ENCODE measurements at regions not wholly inside any gene's neighbourhood (a gene's known extent, or its start where the extent isn't known, plus 50 kb on each side); places are given as distances from the start of the nearest gene placed in this dataset.
"Not testable (repeated sequence)": the region's sequence is repeated elsewhere in the genome, so short reads cannot be mapped to it uniquely, and the experiment has no call there.

DNA sequence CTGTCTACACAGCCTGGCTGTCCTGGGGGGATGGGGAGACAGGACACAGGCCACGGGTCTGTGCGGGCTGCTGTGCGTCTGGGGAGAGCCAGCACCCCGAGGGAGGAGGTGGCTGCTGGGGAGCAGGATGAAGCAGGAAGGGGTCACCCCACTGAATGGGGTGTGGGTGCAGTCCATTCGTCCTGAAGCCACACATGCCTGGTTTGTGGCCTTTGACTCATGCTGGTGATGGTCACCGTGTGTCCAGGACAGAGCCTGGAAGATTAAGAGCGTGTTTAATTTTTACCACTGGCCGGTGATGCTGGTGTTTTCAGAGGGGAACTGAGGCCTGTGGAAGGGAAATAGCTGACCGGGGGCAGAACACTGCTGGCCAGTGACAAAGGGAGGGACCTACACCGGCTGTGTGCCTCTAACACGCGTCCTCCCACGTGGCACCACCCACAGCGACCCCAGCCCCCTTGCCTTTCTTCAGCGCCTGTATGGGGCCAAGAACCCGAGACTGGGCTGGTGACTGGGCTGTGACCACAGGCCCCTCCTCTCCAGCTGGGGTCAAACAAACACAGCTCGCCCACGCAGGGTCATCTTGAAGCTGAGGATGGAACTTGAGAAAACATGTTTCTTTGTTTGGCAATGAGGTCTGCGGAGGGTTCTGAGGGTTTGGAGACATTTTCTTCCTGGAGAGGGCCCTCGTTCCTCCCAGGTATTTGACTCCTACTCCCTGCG, 99.5 kb upstream of the LRPAP1 start:
- not testable (repeated sequence) for DNase-seq

DNA sequence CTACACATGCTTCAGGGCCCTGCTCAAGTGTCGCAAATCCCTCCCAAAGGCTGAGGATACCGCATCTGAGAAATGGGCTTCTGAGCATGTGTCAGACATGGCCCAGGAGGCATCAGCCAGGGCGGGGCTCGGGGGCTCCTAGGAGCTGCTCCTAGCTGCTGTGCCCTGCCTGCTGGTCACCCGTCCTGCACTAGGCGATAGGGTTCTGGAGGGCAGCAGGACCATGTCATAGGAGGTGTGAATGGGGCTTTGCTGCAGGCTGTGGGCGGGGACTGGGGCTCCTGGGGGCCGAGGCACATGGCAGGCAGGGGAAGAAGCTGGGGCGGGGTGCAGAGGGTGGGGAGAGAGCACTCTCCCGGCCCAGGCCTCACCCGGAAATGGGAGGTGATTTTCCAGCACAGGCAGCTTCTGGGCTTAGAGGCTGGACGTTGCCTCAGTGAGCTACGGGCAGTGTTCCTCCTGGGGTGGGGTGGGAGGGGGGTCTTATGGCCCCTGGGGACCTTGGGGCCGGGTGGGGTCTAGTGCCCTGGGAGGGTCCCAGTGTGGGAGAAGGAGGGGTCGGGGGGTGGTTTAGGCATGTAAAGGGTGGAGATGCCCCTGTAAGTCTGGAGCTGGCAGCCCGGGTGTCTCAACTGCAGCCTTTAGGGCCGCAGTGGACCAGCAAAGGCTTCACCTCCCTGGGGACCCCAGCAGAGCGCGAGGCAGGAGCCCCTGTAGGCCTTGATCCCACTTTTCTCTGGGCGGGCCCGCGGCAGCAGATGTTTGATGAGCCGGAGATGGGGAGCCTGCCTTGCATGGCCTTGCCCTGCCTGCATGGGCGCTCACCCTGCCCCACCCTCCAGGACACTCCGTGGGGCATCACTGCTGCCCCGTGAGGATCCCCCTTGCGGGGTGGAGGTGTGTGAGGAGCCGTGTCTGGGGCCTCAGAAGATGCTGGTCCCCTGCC, 98.6 kb upstream of the LRPAP1 start:
- DNase-seq: no peak

DNA sequence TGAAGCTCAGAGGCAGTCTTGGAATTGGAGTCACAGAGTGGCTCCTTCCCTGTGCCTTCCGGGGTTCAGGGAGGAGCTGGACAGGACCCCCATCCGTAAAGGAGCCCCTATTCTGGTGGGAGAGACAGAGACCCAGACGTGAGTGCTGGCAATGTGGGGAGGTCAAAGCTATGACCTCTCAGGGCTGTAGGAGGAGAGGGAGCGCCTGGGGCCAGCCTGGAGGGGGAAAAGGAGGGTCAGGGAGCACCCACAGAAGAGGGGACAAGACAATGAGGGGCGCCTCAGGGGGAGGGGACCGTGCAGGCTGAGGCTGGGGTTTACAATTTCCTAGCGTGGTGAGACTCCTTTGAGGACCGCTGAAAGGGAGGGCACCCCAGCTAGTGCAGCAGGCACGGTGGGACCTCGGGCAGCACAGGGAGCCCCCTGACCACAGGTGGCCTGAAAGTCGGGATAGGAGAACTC, 97.9 kb upstream of the LRPAP1 start:
- DNase-seq: no peak

DNA sequence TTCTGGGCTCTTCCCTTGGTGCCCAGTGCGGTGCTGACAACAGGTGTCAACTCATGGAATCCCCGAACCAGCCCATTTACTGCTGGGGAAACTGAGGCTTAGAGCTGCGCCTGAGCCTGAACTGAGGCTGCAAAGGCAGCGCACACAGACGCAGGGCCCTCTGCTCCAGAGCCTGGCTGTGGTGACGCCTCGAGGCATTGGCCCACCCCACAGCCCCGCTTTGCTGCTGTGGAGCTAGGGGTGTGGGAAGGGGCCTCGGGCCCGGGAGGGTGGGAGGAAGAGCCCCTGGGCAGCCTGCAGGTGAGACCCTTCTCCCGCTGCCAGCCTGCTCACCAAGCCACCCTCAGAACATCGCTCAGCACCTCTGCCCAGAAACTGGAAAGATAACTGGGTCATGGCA, 97.4 kb upstream of the LRPAP1 start:
- no peak for DNase-seq

DNA sequence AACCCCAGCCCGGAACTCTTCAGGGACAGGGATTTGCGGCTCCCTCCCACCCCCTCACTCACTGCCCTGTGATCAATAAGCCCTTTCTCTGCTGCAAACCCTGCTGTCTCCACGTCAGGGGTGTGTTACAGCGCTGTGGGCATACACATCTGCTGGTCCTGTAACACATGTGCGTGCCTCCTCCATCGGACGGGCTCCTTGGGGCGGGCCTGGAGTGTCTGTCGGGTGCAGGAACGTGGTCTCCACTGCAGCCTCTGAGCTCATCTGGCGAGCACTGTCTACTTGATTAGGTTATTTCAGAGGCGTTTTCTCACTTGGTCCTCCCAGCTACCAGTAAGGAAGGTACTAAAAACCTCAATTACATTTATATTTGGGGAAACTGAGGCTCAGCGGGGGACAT, 97.0 kb upstream of the LRPAP1 start:
- not testable (repeated sequence) for DNase-seq

DNA sequence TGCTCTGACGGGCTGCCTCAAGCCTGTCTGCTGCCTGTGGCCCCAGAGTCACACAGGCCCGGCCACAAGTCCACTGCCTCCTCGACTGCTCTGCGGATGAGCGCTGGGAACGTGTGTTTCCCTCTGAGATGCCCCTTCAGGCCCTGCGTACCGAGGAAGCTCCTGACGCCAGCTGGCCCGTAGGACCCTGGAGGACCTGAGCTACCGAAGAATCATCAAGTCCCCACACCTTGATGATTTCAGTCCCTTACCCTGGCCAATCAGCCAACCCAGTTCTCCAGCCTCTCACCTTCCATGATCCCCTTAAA, 96.6 kb upstream of the LRPAP1 start:
- no peak for DNase-seq

DNA sequence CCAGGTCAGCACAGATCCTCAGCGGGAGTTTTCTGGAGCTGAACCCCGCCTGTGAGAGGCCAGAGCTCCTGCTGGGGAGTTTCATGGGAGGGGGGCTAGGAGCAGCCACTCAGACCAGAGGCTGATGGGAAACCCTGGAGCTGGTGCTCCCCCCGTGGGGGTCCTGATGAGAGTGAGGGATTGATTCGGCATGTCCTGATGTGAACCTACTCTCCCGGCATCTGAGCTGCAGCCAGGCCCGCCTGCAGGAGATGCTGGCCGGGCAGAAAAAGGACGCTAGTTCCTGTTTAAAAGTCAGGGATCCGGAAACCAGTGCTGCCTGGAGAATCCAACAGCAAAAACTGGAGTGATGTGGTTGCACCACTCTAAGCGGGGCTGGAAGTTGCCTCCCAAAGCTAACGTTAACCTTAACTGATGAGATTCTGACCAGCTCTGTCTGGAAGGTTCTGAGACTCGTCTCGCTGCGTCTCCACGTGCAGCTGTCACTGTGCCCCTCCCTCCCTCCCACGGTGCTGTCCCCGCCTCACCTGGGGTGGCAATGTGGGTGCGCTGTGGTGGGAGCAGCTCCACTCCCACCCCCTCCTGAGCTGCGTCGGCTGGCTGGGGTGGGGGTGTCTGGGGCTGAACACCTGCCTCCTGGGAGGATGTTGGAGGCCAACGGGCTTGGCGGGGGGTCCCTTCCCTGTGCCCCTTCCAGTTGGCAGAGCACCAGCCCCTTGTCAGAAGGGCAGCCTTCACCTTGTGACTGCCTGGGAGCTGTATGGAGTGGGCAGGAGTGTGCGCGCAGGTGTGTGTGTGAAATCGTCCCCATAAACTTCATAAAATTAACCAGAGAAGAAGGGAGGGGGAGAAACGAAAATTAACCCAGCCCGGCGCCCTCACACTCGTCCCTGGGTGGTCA, 96.0 kb upstream of the LRPAP1 start:
- not testable (repeated sequence) for DNase-seq

DNA sequence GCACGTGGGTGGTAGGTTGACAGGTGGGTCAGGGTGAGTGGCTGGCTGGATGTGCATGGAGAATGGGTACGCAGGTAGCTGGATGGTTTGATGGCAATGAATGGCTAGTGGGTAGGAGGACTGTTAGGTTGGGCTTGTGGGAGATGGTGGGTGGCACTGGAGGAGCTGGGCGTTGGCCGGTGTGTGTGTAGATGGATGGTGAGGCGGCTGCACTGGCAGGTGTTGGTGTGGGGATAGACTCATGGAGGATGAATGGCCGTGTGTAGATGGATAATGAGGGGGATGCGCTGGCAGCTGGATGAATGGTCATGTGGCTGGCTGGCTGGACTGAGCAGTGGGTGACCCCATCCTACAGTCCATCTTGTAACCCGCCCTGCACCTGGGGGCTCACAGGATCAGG, 95.2 kb upstream of the LRPAP1 start:
- not testable (repeated sequence) for DNase-seq

DNA sequence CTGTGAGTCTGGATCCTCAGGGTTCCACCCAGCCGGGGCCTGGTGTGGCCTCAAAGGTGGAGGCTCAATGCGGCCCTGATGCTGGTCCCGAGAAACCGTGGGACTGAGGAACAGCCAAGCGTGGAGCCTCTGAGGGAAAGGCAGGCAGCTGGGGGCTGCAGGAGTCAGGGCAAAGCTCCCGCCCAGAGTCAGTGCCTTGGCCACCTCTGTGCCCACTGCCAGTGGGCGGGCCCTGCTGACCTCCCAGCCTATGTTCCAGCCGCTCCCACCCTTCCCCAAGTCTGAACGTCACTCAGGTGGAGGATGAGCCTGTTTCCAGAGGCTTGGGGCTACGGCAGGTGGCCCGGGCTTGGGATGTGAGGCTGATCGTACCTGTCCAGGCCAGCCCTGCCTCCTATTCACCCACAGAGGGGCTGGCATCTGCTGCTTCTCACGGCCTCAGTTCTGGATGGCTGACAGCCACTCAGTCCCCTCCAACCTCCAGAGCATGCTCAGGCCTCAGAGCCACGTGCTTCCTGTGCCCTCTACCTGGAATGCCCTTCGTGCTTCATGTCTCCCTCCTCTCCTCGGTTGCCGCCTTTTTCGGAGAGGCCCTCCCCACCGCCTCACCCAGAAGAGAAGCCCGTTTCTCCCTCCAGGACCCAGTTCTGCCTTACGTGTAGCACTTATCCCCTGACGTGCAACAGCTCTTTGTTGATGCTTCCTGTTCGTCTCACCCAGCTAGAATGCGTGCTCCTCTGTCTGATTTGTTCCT, 94.1 kb upstream of the LRPAP1 start:
- DNase-seq: not testable (repeated sequence)

DNA sequence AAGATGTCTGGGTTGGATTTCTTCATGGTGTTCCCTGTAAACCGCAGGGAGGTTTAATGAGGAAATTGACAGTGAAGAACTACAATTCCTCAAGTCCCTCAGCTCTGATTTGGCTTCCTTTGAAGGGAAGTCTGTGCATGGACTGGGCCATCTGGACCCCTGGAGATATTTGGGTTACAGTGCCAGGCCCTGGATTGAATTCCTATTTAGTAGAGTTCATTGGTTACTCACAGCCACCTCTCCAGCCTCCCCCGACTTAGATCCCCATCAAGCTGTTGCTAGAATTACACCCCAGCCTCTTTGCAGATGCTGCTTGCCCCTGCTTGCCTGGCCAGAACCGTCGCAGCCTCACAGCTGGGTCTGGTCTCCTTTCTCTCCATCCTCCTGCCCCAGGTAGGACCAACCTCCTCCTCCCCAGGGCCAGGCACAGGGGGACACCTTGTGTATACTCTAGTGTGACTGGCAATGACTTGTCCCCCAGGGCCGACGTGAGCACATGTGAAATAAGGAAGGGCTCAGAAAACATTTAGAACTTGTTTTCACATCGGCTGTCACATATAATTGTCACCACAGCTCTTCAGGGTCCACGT, 93.2 kb upstream of the LRPAP1 start:
- not testable (repeated sequence) for DNase-seq

DNA sequence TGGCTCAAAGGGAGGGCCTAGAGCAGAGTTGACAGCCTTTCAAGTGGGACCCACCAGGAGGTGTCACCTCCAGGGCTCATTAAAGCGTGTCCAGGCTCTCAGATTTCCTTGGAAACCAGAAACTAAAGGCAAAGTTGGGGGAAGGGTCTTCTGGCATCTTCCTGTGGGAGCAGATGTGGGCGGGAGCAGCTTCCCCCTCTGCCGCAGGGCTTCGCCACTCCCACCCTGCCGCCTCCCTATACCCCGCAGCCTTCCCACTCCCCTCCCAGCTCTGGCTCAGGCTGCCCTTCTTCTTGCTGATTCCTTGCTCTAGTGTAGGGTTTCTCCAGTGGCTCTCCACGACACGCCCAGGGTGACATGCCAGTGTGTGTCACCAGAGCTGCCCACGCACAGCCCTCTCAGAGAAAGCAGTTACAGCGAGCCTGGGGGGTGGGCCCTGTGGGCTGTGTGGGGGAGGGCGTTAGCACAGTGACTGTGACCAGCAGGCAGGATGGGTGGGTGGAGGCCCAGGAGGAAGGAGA, 91.6 kb upstream of the LRPAP1 start:
- not testable (repeated sequence) for DNase-seq

DNA sequence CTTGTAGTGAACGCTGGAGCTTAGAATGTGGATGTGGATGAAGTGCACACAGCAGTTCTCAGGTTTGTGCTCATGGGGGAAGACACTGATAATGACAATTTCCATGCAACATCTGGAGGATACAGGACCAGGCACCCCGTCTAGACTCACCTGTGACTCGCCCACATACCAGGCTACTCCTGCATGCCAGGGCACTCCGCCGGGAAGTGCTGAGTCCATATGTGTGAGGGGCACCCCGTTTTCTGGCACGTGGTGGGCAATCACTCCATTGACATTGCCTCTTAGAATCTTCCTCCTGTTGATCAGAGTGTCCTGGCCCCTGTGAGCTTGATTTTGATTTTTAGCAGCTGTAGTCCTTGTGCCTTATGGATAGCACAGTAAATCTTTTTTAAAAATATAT, 90.9 kb upstream of the LRPAP1 start:
- DNase-seq: no peak

DNA sequence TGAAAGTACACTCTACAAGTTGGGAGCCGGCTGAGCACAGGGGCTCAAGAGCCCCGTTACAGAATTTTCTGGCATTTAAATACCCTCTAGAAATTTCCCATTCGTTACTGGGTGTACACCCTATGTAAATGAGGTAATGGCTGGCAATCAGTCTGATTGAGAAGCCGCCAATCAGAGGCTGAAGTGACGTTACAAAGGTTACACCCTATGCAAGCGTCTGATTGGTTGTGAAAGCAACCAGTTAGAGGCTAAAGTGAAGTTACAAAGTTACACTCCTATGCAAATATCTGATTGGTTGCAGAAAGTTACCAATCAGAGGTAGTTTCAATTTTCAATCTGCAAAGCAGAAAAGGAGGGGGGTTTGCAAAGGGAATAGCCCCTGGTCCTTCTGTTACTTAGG, 88.1 kb upstream of the LRPAP1 start:
- DNase-seq: not testable (repeated sequence)

DNA sequence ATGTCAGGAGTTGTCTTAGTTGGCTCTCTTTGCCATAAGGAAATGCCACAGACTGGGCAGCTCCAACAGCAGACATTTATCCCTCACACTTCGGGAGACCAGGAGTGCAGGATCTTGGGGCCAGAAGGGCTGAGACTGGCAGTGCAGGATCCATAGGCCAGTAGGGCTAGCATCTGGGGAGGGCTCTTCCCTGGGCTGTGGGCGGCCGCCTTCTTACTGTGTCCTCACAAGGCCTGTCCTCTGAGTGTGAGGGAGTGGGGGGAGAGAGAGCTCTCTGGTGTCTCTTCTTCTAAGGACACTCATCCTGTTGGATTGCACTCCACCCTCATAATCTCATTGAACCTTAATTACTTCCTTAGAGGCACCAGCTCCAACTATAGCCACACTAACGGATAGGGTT, 87.5 kb upstream of the LRPAP1 start:
- DNase-seq: not testable (repeated sequence)

DNA sequence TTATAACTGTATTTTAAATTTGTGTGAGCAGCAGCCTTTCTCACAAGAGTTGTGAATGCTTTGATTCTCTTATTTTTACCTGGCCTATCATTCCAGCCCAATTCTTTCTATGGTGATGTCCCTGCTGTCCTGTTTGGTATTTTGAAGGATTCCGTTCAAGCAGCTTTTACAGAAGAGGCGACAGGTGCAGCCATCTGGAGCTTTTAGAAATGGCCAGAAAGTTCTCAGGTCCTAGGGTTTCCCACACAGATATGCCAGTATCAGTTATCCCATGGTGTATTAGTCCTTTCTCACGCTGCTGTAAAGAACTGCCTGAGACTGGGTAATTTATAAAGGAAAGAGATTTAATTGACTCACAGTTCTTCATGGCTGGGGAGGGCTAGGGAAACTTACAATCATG, 86.1 kb upstream of the LRPAP1 start:
- DNase-seq: not testable (repeated sequence)

DNA sequence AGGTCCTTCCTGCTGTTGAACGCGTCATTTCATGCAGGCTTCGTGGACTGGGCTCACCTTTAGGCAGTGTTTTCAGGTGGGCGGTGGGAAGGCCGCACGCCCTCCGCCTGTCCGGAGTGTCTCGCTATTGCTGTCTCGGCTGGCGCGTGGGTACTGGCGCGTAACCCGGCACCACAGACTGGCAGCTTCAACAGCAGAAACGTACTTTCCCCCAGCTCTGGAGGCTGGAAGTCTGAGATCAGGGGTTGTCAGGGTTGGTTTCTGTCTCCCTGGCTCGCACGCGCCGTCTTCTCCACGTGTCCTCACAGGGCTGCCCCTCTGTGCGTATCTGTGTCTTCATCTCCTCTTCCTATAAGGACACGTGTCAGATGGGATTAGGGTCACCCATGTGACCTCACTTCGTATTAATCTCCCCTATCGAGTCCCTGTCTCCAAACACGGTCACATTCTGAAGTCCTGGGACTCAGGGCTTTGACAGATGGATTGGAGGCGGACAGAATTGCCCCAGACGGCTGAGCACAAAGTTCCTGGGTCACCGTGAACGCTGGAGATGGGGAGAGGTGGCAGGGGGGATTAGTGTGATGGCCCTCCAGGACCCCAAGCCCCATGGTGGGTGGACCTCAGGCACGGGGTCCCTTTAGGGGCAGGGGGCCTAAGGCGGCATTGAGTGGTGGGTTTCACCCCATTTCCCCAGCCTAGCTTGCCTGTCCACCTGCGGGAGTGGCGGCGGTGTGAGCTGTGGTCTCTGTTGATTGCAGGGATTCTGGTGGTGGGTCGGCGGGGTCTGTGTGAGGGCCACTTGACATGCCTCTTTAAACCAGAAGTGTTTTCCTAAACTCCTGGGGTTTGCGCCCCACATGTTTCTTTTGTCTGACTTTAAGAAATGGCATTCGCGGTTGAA, 83.4 kb upstream of the LRPAP1 start:
- no peak for DNase-seq

DNA sequence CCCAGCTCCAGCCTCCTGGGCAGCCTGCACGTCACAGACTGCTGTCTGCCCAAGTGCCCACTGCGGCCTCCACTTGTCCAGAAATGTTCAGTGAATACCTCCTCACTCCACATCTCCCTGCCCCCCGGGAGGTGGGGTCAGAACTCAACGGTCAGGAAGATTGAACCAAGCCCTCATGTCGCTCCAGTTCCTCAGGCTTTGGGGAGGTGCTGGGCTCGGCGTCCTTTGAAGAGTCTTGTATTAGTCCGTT, 82.4 kb upstream of the LRPAP1 start:
- DNase-seq: no peak

DNA sequence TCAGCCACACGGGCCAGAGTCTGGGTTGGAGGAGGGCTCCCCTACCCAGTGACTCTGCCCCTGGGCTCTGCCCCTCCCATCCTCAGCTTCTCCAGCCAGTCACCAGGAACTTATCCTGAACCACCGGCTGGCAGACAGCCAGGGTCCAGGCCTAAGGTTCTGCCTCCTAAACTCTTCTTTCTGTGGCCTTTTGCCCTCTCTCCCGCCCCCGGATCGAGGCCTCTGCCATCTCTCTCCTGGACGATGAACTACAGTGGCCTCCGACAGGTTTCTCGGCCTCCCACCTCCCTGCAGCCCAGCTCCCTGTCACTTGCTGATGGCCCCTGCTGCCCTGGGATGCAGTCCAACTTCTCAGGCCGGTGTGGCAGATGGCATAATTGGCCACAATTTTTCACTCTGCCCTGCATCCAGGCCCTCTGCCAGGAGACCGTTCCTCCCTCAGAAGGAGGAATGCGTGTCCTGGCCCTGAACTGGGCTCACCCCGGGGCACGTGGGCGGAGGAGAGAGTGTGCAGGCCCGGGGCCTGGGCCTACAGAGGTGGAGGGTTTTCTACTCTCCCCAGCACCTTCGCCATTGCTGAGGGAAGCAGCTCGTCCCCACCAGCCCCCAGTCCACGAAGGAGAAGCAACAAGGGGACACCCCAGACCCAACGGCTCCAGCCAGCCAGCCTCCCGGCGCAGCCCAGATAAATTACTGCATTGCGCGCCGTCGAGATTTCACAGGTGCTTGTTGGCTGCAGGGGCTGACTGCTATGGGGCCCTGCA, 81.9 kb upstream of the LRPAP1 start:
- peak; percentile 69 for DNase-seq

DNA sequence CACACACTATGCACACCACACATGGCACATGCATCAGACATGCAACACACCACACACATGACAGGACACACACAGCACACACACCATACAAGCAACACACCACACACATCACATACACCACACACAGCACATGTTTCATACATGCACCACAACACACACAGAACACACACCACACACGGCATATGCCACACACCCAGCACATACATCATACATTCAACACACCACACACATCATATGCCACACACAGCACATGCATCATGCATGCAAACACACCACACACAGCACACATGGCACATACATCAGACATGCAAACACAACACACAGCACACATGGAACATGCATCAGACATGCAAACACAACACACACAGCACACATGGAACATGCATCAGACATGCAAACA, 80.7 kb upstream of the LRPAP1 start:
- DNase-seq: no peak

DNA sequence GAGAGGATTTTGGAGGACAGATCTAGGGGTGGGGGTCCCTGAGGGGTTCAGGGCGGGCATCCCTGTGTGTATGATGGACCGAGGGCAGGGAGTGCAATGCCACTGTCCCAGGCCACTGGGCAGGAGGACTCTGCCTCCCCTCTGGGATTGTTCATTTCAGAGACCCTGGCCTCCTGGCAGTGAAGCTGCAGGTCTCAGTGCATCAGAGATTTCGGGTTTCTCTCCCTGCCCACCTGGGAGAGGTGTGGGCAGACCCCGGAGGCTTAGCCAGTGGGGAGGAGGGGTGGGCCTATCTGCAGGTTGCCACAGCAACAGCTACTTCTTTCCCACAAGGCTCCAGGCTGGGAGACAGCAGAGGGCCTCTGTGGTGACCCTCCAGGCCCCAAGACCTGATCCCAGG, 80.1 kb upstream of the LRPAP1 start:
- no peak for DNase-seq
